H1 (cell line): ENCODE measurements at regions not wholly inside any gene's neighbourhood (a gene's known extent, or its start where the extent isn't known, plus 50 kb on each side); places are given as distances from the start of the nearest gene placed in this dataset.

ENCODE experiments used
- CTCF ChIA-PET: fragments of 300-600 bp; sonication (Branson Sonifier 250); formaldehyde crosslinking; loops from one replicate; lab custom pipeline; 2021; ENCODE audit not compliant: partially characterized antibody; lab: Charles Lee
- POLR2A ChIA-PET: fragments of 300-600 bp; sonication (Branson Sonifier 250); formaldehyde crosslinking; loops from one replicate; lab custom pipeline; 2021; ENCODE audit warnings: inconsistent platforms; ENCODE audit not compliant: partially characterized antibody; lab: Charles Lee
- DNase-seq, 2 experiments: peaks; one replicate each; pipeline versions ENCODE4 v3.0.0 to v3.0.0-alpha.2; 2010 to 2022; ENCODE audit warnings: low spot score in 2 of 2, low read depth in 1 of 2, mixed read lengths in 1 of 2
- FAIRE-seq: peaks from 2 replicates; lab custom pipeline; 2011; peaks lifted over from hg19 to GRCh38; lab: Jason Lieb, UNC
- H2AFZ ChIP-seq: 2 replicates; pipeline ENCODE4 v1.8.1; 2012; ENCODE audit warnings: low read length, inconsistent platforms
- H2AK5ac ChIP-seq: 2 replicates; pipeline ENCODE4 v1.6.1; 2013; ENCODE audit warnings: low read depth, low read length
- H2BK120ac ChIP-seq: replicated peaks from 2 replicates; pipeline ENCODE3; 2013; ENCODE audit warnings: low read depth, low read length, inconsistent platforms
- H2BK12ac ChIP-seq: 2 replicates; pipeline ENCODE4 v1.6.1; 2013; ENCODE audit warnings: low read depth, low read length
- H2BK15ac ChIP-seq: 2 replicates; pipeline ENCODE4 v1.6.1; 2013; ENCODE audit warnings: low read length
- H2BK20ac ChIP-seq: 2 replicates; pipeline ENCODE4 v1.6.1; 2013; ENCODE audit warnings: low read length
- H2BK5ac ChIP-seq: 2 replicates; pipeline ENCODE4 v1.6.1; 2013; ENCODE audit warnings: low read depth, low read length
- H3K14ac ChIP-seq: 2 replicates; pipeline ENCODE4 v1.6.1; 2013; ENCODE audit warnings: inconsistent platforms; ENCODE audit not compliant: insufficient read length
- H3K18ac ChIP-seq: 2 replicates; pipeline ENCODE4 v1.6.1; 2013; ENCODE audit warnings: low read length; ENCODE audit errors: extremely low read depth
- H3K23ac ChIP-seq: 2 replicates; pipeline ENCODE4 v1.6.1; 2013; ENCODE audit warnings: inconsistent platforms; ENCODE audit not compliant: insufficient read length
- H3K23me2 ChIP-seq: 2 replicates; pipeline ENCODE4 v1.6.1; 2013; ENCODE audit warnings: low read depth, low read length
- H3K27ac ChIP-seq: 2 replicates; pipeline ENCODE4 v1.6.1; 2011; ENCODE audit warnings: low read depth, low read length, inconsistent platforms
- H3K27me3 ChIP-seq, 4 experiments: replicated peaks in 1 of 4; 1 replicate in 1 of 4; 2 replicates in 3 of 4; pipeline versions ENCODE4 v1.6.1 to v1.8.1; 2011 to 2013; ENCODE audit warnings: low read length in 3 of 4, mild to moderate bottlenecking in 3 of 4, inconsistent platforms in 2 of 4, mixed read lengths in 2 of 4, moderate library complexity in 1 of 4; ENCODE audit not compliant: control insufficient read depth in 3 of 4, insufficient read depth in 3 of 4; ENCODE audit errors: extremely low read depth in 1 of 4
- H3K36me3 ChIP-seq, 4 experiments: 2 replicates each; pipeline versions ENCODE4 v1.6.1 to v1.8.1; 2011 to 2013; ENCODE audit warnings: mild to moderate bottlenecking in 4 of 4, low read length in 3 of 4, moderate library complexity in 2 of 4, control low read depth in 1 of 4, inconsistent platforms in 1 of 4; ENCODE audit not compliant: insufficient read depth in 4 of 4, control insufficient read depth in 2 of 4
- H3K4ac ChIP-seq: replicated peaks from 2 replicates; pipeline ENCODE3; 2013; ENCODE audit warnings: low read length, low read depth, mixed read lengths, inconsistent platforms; ENCODE audit not compliant: insufficient read length
- H3K4me1 ChIP-seq, 4 experiments: replicated peaks in 1 of 4; 1 replicate in 1 of 4; 2 replicates in 3 of 4; pipeline versions ENCODE4 v1.6.1 to v1.8.1; 2011 to 2013; ENCODE audit warnings: low read length in 3 of 4, inconsistent platforms in 2 of 4, mixed read lengths in 1 of 4; ENCODE audit not compliant: insufficient read depth in 4 of 4, control insufficient read depth in 3 of 4
- H3K4me2 ChIP-seq, 2 experiments: 2 replicates each; pipeline versions ENCODE4 v1.6.1 to v1.8.1; 2011 to 2013; ENCODE audit warnings: low read depth in 2 of 2, low read length in 2 of 2, control low read depth in 1 of 2, inconsistent platforms in 1 of 2, mild to moderate bottlenecking in 1 of 2; ENCODE audit not compliant: insufficient read depth in 1 of 2
- H3K4me3 ChIP-seq, 4 experiments: fragments of 200-600, 300-600 bp in 1 of 4; sonication (generic), shearing (Covaris generic), sonication (Bioruptor Twin) in 1 of 4; 2 replicates each; pipeline versions ENCODE4 v1.5.1 to v1.8.1; 2011 to 2016; ENCODE audit warnings: low read length in 4 of 4, low read depth in 3 of 4, control low read depth in 2 of 4, inconsistent platforms in 2 of 4, mild to moderate bottlenecking in 2 of 4, mixed read lengths in 1 of 4, moderate library complexity in 1 of 4; ENCODE audit not compliant: insufficient read depth in 2 of 4; ENCODE audit errors: extremely low read depth in 1 of 4
- H3K56ac ChIP-seq: replicated peaks from 2 replicates; pipeline ENCODE3; 2013; ENCODE audit warnings: low read depth, mild to moderate bottlenecking, mixed read lengths, low read length, inconsistent platforms; ENCODE audit not compliant: insufficient read length
- H3K79me1 ChIP-seq: 2 replicates; pipeline ENCODE4 v1.6.1; 2013; ENCODE audit warnings: low read depth, low read length, control low read depth
- H3K79me2 ChIP-seq, 2 experiments: 2 replicates each; pipeline versions ENCODE4 v1.6.1 to v1.8.1; 2012 to 2013; ENCODE audit warnings: low read length in 2 of 2, mild to moderate bottlenecking in 2 of 2, inconsistent platforms in 1 of 2; ENCODE audit not compliant: insufficient read depth in 2 of 2, control insufficient read depth in 1 of 2
- H3K9ac ChIP-seq, 4 experiments: replicated peaks in 1 of 4; 1 replicate in 1 of 4; 2 replicates in 3 of 4; pipeline versions ENCODE4 v1.6.1 to v1.8.1; 2011 to 2013; ENCODE audit warnings: low read depth in 3 of 4, low read length in 3 of 4, control low read depth in 2 of 4, mild to moderate bottlenecking in 2 of 4, moderate library complexity in 2 of 4, inconsistent platforms in 1 of 4; ENCODE audit errors: extremely low read depth in 1 of 4
- H3K9me3 ChIP-seq, 2 experiments: 2 replicates each; pipeline versions ENCODE4 v1.6.1 to v1.8.1; 2012 to 2013; ENCODE audit warnings: mild to moderate bottlenecking in 2 of 2, moderate library complexity in 2 of 2, control low read depth in 1 of 2, inconsistent platforms in 1 of 2, low read depth in 1 of 2, low read length in 1 of 2, mixed read lengths in 1 of 2; ENCODE audit not compliant: insufficient read depth in 2 of 2
- H4K20me1 ChIP-seq, 2 experiments: replicated peaks in 1 of 2; 2 replicates each; pipeline versions ENCODE3 to v1.8.1; 2011 to 2013; ENCODE audit warnings: inconsistent platforms in 2 of 2, low read length in 2 of 2, mild to moderate bottlenecking in 1 of 2; ENCODE audit not compliant: insufficient read depth in 2 of 2, control insufficient read depth in 1 of 2
- H4K5ac ChIP-seq: 2 replicates; pipeline ENCODE4 v1.6.1; 2013; ENCODE audit warnings: low read length, low read depth, mixed read lengths, inconsistent platforms; ENCODE audit not compliant: insufficient read length
- H4K8ac ChIP-seq: 2 replicates; pipeline ENCODE4 v1.8.0; 2013; ENCODE audit warnings: mild to moderate bottlenecking, moderate library complexity, low read length, inconsistent platforms; ENCODE audit not compliant: insufficient read depth; ENCODE audit errors: extremely low read depth
- H4K91ac ChIP-seq: replicated peaks from 2 replicates; pipeline ENCODE3; 2013; ENCODE audit warnings: low read length, mixed read lengths, inconsistent platforms; ENCODE audit not compliant: insufficient read length
- ATF3 ChIP-seq: IDR thresholded peaks from 2 replicates; pipeline ENCODE4 v1.6.1; 2011; ENCODE audit warnings: low read depth, mild to moderate bottlenecking, low read length; ENCODE audit not compliant: insufficient read depth
- BACH1 ChIP-seq: IDR thresholded peaks from 2 replicates; pipeline ENCODE4 v1.6.1; 2012; ENCODE audit warnings: low read length, improper control_type of control experiment
- CHD2 ChIP-seq: IDR thresholded peaks from 2 replicates; pipeline ENCODE4 v1.6.1; 2012; ENCODE audit warnings: low read length, improper control_type of control experiment
- JUND ChIP-seq: IDR thresholded peaks from 2 replicates; pipeline ENCODE4 v1.6.1; 2011; ENCODE audit warnings: mild to moderate bottlenecking, improper control_type of control experiment, low read length
- POU5F1 ChIP-seq: IDR thresholded peaks from 2 replicates; pipeline ENCODE4 v1.6.1; 2011; ENCODE audit warnings: low read depth, mild to moderate bottlenecking, low read length, moderate library complexity
- RAD21 ChIP-seq, 2 experiments: IDR thresholded peaks in 1 of 2; conservative IDR thresholded peaks in 1 of 2; 2 replicates each; pipeline ENCODE4 v1.6.1; 2011; ENCODE audit warnings: low read depth in 2 of 2, low read length in 2 of 2, improper control_type of control experiment in 1 of 2, inconsistent platforms in 1 of 2, mild to moderate bottlenecking in 1 of 2, moderate library complexity in 1 of 2
- SIN3A ChIP-seq, 2 experiments: IDR thresholded peaks in 1 of 2; conservative IDR thresholded peaks in 1 of 2; 2 replicates each; pipeline ENCODE4 v1.6.1; 2011 to 2012; ENCODE audit warnings: low read length in 2 of 2, improper control_type of control experiment in 1 of 2, low read depth in 1 of 2, mild to moderate bottlenecking in 1 of 2
- SIX5 ChIP-seq: IDR thresholded peaks from 2 replicates; pipeline ENCODE4 v1.6.1; 2011; ENCODE audit warnings: mild to moderate bottlenecking, low read depth, low read length
- SP1 ChIP-seq: IDR thresholded peaks from 2 replicates; pipeline ENCODE4 v1.6.1; 2011; ENCODE audit warnings: low read depth, low read length
- TAF1 ChIP-seq: IDR thresholded peaks from 2 replicates; pipeline ENCODE4 v1.6.1; 2011; ENCODE audit warnings: mild to moderate bottlenecking, low read depth, low read length
- YY1 ChIP-seq: IDR thresholded peaks from 2 replicates; pipeline ENCODE4 v1.6.1; 2011; ENCODE audit warnings: low read depth, mild to moderate bottlenecking, low read length
- WGBS, 2 experiments: shearing (Covaris generic) in 1 of 2; methylation state at CpG; one replicate each; pipeline versions ENCODE4 v1.1.6 to v1.1.7; 2013 to 2015; ENCODE audit warnings: low lambda C conversion rate in 2 of 2, mixed read lengths in 2 of 2, inconsistent platforms in 1 of 2, low coverage in 1 of 2, missing lambda C conversion rate in 1 of 2; ENCODE audit not compliant: insufficient replicate concordance in 2 of 2, insufficient coverage in 1 of 2, insufficient read length in 1 of 2; ENCODE audit errors: extremely low coverage in 1 of 2, missing lambda C conversion rate in 1 of 2; 5-methylcytosine and 5-hydroxymethylcytosine counted together

GRCh38 chr12:124418156-124418555 is 123.3 kb downstream of the RFLNA start:
- H3K9ac ChIP-seq, result no peak overlapping the region
- H3K18ac ChIP-seq, result no peak overlapping the region
- no peak overlapping the region for H2BK20ac ChIP-seq
- H3K23ac ChIP-seq, result no peak overlapping the region
- H3K4me2 ChIP-seq, result no peak overlapping the region
- no peak overlapping the region for H4K91ac ChIP-seq
- no peak overlapping the region for H4K5ac ChIP-seq
- CTCF ChIA-PET, result no interaction called here
- peak overlapping the region; percentile 9; the same call in 1 of the 2 replicates for H2BK5ac ChIP-seq
- H4K20me1 ChIP-seq, result peaks cover 5 to 15% of the 10 kb centered on the region in 2 experiments
- POLR2A ChIA-PET, result interaction anchor here (0.6 kb wide), 1 partner anchor 50 kb away, joined by 3 read pairs; no protein-coding TSS in a partner anchor
- H3K36me3 ChIP-seq, result peaks cover 11 to 34% (median 20%) of the 10 kb centered on the region in 4 experiments
- H3K27ac ChIP-seq, result no peak overlapping the region
- H3K79me1 ChIP-seq, result peaks cover 8% of the 10 kb centered on the region
- H3K56ac ChIP-seq, result no peak overlapping the region
- no peaks in the 10 kb centered on the region for H3K27me3 ChIP-seq
- peaks cover 0 to 8% of the 10 kb centered on the region in 2 experiments; a peak in 1 of 4 replicates for H3K79me2 ChIP-seq
- H2BK15ac ChIP-seq, result no peak overlapping the region
- H2BK120ac ChIP-seq, result no peak overlapping the region
- H3K23me2 ChIP-seq, result no peaks in the 10 kb centered on the region
- H3K14ac ChIP-seq, result no peak overlapping the region
- peaks cover 0 to 3% (median 2%) of the 10 kb centered on the region in 4 experiments; a peak in 2 of 7 replicates for H3K4me1 ChIP-seq
- no peak overlapping the region for H2AK5ac ChIP-seq
- no peak overlapping the region for H3K4ac ChIP-seq
- FAIRE-seq (no peak), DNase-seq (no peak)
- H2AFZ ChIP-seq, result no peak overlapping the region
- no peaks in the 10 kb centered on the region for H3K9me3 ChIP-seq
- WGBS, 2 experiments, result 92% methylated on average over 12 of the region's 13 CpGs; no CpG with 5 or more reads in 1 of the 2 experiments
- no peak overlapping the region for H2BK12ac ChIP-seq
- H4K8ac ChIP-seq, result no peak overlapping the region
- no peak overlapping the region for H3K4me3 ChIP-seq
- TF ChIP-seq RAD21 (IDR thresholded peaks at IDR 0.05 in 1 of 2, conservative IDR thresholded peaks at IDR 0.05 in 1 of 2; ENCODE audit: low read depth in 2 of 2, low read length in 2 of 2), result no peak
- no peak for TF ChIP-seq BACH1
- TF ChIP-seq CHD2, result no peak
- no peak for TF ChIP-seq SIN3A (conservative IDR thresholded peaks at IDR 0.05 in 1 of 2, IDR thresholded peaks at IDR 0.05 in 1 of 2; ENCODE audit: low read depth in 1 of 2, low read length in 2 of 2)
- no peak for TF ChIP-seq TAF1
- no peak for TF ChIP-seq POU5F1
- no peak for TF ChIP-seq SP1
- no peak for TF ChIP-seq YY1
- no peak for TF ChIP-seq JUND
- no peak for TF ChIP-seq SIX5
- no peak for TF ChIP-seq ATF3
